ENCODE measurements at regions not wholly inside any gene's neighbourhood (a gene's known extent, or its start where the extent isn't known, plus 50 kb on each side); places are given as distances from the start of the nearest gene placed in this dataset.

DNA sequence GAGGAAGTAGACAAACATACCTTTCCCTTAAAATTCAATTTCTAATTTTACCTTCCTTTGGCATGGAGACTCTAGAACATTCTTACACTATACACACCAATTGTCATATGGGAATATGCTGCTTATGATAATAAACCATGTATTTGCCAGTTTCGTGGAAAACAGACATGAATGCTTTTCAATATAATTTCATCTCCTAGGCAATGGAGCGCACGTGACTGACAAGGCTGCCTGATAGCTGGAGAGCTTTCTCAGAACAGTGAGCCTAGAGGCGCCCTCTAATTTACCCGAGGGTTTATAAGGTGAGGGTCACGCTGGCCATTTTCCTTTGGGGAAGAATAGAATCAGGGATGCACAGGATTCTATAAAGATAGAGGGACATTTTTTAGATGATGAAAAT is 56.5 kb downstream of the PRR18 start:
- no peak for TF ChIP-seq CTCF (IDR thresholded peaks at IDR 0.05)
- TF ChIP-seq EP300 (IDR thresholded peaks at IDR 0.05), result no peak
- no peak for TF ChIP-seq POLR2AphosphoS5 (IDR thresholded peaks at IDR 0.05)
